CD4-positive, alpha-beta T cell (primary cell): ENCODE measurements at regions not wholly inside any gene's neighbourhood (a gene's known extent, or its start where the extent isn't known, plus 50 kb on each side); places are given as distances from the start of the nearest gene placed in this dataset.

ENCODE experiments used
- ATAC-seq: fragments of 200-7000 bp; cut with Tn5 transposase; one replicate; pipeline ENCODE4 v1.10.0; 2022; ENCODE audit warnings: mild to moderate bottlenecking; ENCODE audit not compliant: poor library complexity
- CTCF ChIA-PET: fragments of 350-600 bp; sonication (Branson Sonifier 250); formaldehyde crosslinking; loops from one replicate; lab custom pipeline; 2021; ENCODE audit warnings: antibody characterized with exemption, inconsistent platforms; lab: Charles Lee
- POLR2A ChIA-PET: fragments of 350-600 bp; sonication (Branson Sonifier 250); formaldehyde crosslinking; loops from one replicate; lab custom pipeline; 2021; ENCODE audit warnings: antibody characterized with exemption, inconsistent platforms; lab: Charles Lee
- DNase-seq, 14 experiments: peaks; one replicate each; pipeline ENCODE4 v3.0.0-alpha.2; 2013 to 2020; ENCODE audit warnings: mixed read lengths in 2 of 14
- H3K27ac ChIP-seq, 2 donors: one replicate each; pipeline versions ENCODE4 v1.5.1 to v1.7.0; 2013; ENCODE audit warnings: low read length in 2 of 2, low read depth in 1 of 2, mild to moderate bottlenecking in 1 of 2
- H3K27me3 ChIP-seq, 2 experiments: 1 replicate in 1 of 2; 2 replicates in 1 of 2; pipeline versions ENCODE4 v1.6.1 to v1.7.0; 2013; ENCODE audit warnings: low read length in 2 of 2, control low read depth in 1 of 2, mild to moderate bottlenecking in 1 of 2, moderate library complexity in 1 of 2; ENCODE audit not compliant: insufficient read depth in 2 of 2, control insufficient read depth in 1 of 2
- H3K36me3 ChIP-seq: one replicate; pipeline ENCODE4 v1.6.1; 2013; ENCODE audit warnings: low read length, control low read depth; ENCODE audit not compliant: insufficient read depth
- H3K4me1 ChIP-seq: one replicate; pipeline ENCODE4 v1.6.1; 2013; ENCODE audit warnings: low read length, control low read depth; ENCODE audit not compliant: insufficient read depth
- H3K4me3 ChIP-seq: one replicate; pipeline ENCODE4 v1.5.1; 2013; ENCODE audit warnings: mild to moderate bottlenecking, low read length, moderate library complexity
- H3K9me3 ChIP-seq, 2 experiments: 1 replicate in 1 of 2; 2 replicates in 1 of 2; pipeline versions ENCODE4 v1.6.1 to v1.7.0; 2013; ENCODE audit warnings: low read length in 2 of 2, mild to moderate bottlenecking in 2 of 2, control low read depth in 1 of 2, moderate library complexity in 1 of 2; ENCODE audit not compliant: control insufficient read depth in 1 of 2, insufficient read depth in 1 of 2
- H3K27ac Mint-ChIP-seq: one replicate; pipeline ENCODE4 v1.8.0; 2020; ENCODE audit warnings: mixed read lengths
- H3K27me3 Mint-ChIP-seq: one replicate; pipeline ENCODE4 v1.8.0; 2021; ENCODE audit warnings: mixed read lengths
- H3K36me3 Mint-ChIP-seq: one replicate; pipeline ENCODE4 v1.8.0; 2021; ENCODE audit warnings: low read depth, mixed read lengths
- H3K4me1 Mint-ChIP-seq: one replicate; pipeline ENCODE4 v1.8.0; 2021; ENCODE audit warnings: low read depth, mixed read lengths
- H3K4me3 Mint-ChIP-seq: one replicate; pipeline ENCODE4 v1.8.0; 2020; ENCODE audit warnings: mild to moderate bottlenecking, mixed read lengths
- H3K9me3 Mint-ChIP-seq: one replicate; pipeline ENCODE4 v1.8.0; 2020; ENCODE audit warnings: mixed read lengths
- CTCF ChIP-seq: fragments of 200-600 bp; IDR thresholded peaks from one replicate; pipeline ENCODE4 v1.8.0; 2022; ENCODE audit warnings: antibody characterized with exemption, mild to moderate bottlenecking
- intact Hi-C, 2 experiments: fragments of 100-400 bp; cut with DNase I in 1 of 2; cut with micrococcal nuclease in 1 of 2; formaldehyde crosslinking; loops; one replicate each; pipeline versions ENCODE4 v1.15.1 to v1.9.0; 2023 to 2025; cut with DNase I, micrococcal nuclease

- no peak overlapping the region for H3K4me3 Mint-ChIP-seq
- intact Hi-C loops = no loop called here
- no peak overlapping the region for H3K27ac Mint-ChIP-seq
- H3K4me3 ChIP-seq = no peak overlapping the region
- DNase-seq (peak in 2 of 14 experiments; percentile 7 to 13), ATAC-seq (no peak)
- peaks cover 18% of the 10 kb centered on the region for H3K27me3 Mint-ChIP-seq
- H3K9me3 ChIP-seq = peaks cover 0 to 12% of the 10 kb centered on the region in 2 experiments
- TF ChIP-seq CTCF = no peak
- H3K27ac ChIP-seq = no peak overlapping the region
- peaks cover 8% of the 10 kb centered on the region for H3K9me3 Mint-ChIP-seq
- CTCF ChIA-PET = no interaction called here
- no peaks in the 10 kb centered on the region for H3K36me3 ChIP-seq
- H3K4me1 ChIP-seq = no peaks in the 10 kb centered on the region
- H3K36me3 Mint-ChIP-seq = no peaks in the 10 kb centered on the region
- POLR2A ChIA-PET = no interaction called here
- peaks cover 0 to 2% of the 10 kb centered on the region in 2 experiments for H3K27me3 ChIP-seq
- no peaks in the 10 kb centered on the region for H3K4me1 Mint-ChIP-seq
These were observed 118.6 kb downstream of the LRIG2 start for GRCh38 chr1:113191579-113192076.

DNA sequence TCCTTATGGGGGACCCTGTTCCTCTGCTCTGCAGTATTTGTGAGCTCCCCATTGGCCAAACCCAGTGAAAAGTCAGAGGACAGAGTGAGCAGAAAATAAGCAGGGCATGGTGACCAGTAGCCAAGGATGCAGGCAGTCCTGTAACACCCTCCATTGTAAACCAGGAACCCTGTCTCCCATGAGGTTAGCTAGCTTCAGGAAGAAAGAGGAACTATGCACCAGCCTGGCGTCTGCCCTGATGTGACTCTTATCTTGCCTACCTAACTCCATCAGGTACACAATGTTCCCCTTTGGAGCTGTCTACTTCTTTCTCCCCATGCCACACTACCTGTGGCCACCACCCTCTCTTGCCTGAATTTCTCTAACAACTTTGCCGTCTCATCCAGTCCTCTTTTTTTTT is 119.2 kb downstream of the LRIG2 start:
- Mint-ChIP-seq H3K4me1 (no peaks in the 10 kb centered on the region), H3K9me3 (peaks cover 8% of the 10 kb centered on the region), H3K4me3 (no peak overlapping the region), H3K36me3 (no peaks in the 10 kb centered on the region), H3K27me3 (peaks cover 18% of the 10 kb centered on the region), H3K27ac (no peak overlapping the region)
- Histone ChIP-seq H3K27me3 (peaks cover 0 to 2% of the 10 kb centered on the region in 2 experiments), H3K9me3 (peaks cover 0 to 12% of the 10 kb centered on the region in 2 experiments), H3K4me3 (no peak overlapping the region), H3K4me1 (no peaks in the 10 kb centered on the region), H3K27ac (no peak overlapping the region), H3K36me3 (no peaks in the 10 kb centered on the region)
- no peak for ATAC-seq
- intact Hi-C loops = no loop called here
- CTCF ChIA-PET = interaction anchor here (0.6 kb wide), 1 partner anchor 12 kb away, joined by 3 read pairs; no protein-coding TSS in a partner anchor
- DNase-seq = no peak
- POLR2A ChIA-PET = no interaction called here
- TF ChIP-seq CTCF = no peak

DNA sequence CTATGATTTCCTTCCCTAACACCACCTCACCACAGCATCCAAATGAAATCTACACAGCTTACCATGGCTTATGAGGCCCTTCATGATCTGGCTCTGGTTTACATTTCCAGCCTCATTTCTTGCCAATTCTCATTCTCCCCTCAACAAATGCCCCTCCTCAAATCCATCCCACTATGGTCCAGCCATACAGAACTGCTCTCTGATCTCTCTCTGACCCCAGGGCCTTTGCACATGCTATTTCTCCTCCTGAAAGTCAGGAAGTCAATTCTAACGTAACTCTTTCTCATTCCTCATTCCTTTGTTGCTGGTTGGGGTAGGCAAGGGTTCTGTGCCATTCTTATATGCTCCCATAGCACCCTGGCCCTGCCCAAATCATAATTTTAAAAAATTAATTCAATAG is 120.0 kb downstream of the LRIG2 start:
- TF ChIP-seq CTCF = no peak
- ATAC-seq (no peak), DNase-seq (no peak)
- H3K27ac Mint-ChIP-seq = no peak overlapping the region
- Histone ChIP-seq H3K27me3 (peaks cover 0 to 2% of the 10 kb centered on the region in 2 experiments), H3K27ac (no peak overlapping the region), H3K36me3 (no peaks in the 10 kb centered on the region), H3K4me1 (no peaks in the 10 kb centered on the region), H3K9me3 (peaks cover 0 to 12% of the 10 kb centered on the region in 2 experiments), H3K4me3 (no peak overlapping the region)
- peaks cover 18% of the 10 kb centered on the region for H3K27me3 Mint-ChIP-seq
- no peak overlapping the region for H3K4me3 Mint-ChIP-seq
- ChIA-PET POLR2A (no interaction called here), CTCF (no interaction called here)
- intact Hi-C loops = no loop called here
- peaks cover 8% of the 10 kb centered on the region for H3K9me3 Mint-ChIP-seq
- no peaks in the 10 kb centered on the region for H3K36me3 Mint-ChIP-seq
- no peaks in the 10 kb centered on the region for H3K4me1 Mint-ChIP-seq
